ENCODE measurements at regions not wholly inside any gene's neighbourhood (a gene's known extent, or its start where the extent isn't known, plus 50 kb on each side); places are given as distances from the start of the nearest gene placed in this dataset.

- DNase-seq: no peak
Observed at GRCh38 chr13:76038920-76039716, 403.0 kb downstream of the LMO7 start.

- DNase-seq: no peak
Observed at GRCh38 chr13:76036176-76036575, 400.0 kb downstream of the LMO7 start.

DNA sequence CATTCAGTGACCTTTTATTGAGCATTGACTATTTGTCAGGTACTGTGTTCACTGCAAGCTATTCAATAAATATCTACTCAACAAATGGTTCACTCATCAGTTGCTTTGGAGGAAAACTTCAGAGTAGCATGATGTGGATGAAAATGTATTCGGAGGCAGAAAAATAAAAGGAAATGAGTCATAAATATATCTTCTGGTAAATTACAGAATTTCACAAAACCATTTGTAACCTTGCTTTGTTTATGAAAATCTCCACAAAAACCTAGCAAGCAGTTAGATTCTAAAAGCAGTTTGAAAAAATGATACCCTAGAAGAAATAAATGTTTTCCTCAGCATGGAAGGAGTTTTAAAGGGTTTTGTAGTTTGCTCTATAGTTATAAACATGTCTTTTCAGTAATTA lies 399.6 kb downstream of the LMO7 start:
- DNase-seq: no peak

GRCh38 chr13:76029706-76030105 lies 393.6 kb downstream of the LMO7 start:
- no peak for DNase-seq

DNA sequence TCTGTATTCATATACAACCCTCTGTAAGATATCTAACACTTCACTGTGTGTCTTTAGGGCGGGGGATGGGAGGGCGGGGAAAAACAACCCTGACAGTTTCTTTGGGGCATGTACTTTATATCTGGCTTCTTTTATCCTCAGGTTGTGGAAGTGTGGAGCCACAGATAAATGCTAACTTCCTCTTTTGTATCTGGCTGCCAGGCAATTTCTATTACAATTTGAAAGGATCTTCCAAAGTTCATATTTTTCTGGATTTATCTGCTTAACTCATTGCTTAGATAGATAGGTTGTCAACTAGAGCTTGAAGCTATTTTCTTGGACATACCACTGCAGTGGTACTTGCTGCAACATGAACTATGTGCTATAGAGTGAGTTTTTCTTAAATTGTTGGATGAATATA lies 393.0 kb downstream of the LMO7 start:
- DNase-seq: no peak

- no peak for DNase-seq
Observed at GRCh38 chr13:76027131-76027530, 391.0 kb downstream of the LMO7 start.

- no peak for DNase-seq
Observed at GRCh38 chr13:76025392-76025791, 389.3 kb downstream of the LMO7 start.

DNA sequence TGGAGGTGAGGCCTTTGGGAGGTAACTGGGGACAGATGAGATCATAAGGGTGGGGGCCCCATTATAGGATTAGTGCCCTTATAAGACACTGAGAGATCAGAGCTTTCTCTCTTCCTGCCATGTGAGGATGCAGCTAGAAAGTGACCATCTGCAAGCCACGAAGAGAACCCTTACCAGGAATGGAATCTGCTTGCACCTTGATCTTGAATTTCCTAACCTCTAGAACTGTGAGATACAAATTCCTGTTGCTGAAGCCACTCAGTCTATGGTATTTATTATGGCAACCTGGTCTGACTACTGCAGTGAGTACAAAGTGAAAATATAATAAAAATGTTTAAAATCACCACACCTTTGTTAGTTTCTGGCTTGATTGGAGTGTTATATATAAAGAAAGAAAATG lies 388.0 kb downstream of the LMO7 start:
- no peak for DNase-seq

- no peak for DNase-seq
Observed at GRCh38 chr13:76023652-76024051, 387.5 kb downstream of the LMO7 start.

GRCh38 chr13:76020421-76020955 lies 384.4 kb downstream of the LMO7 start:
- no peak for DNase-seq

DNA sequence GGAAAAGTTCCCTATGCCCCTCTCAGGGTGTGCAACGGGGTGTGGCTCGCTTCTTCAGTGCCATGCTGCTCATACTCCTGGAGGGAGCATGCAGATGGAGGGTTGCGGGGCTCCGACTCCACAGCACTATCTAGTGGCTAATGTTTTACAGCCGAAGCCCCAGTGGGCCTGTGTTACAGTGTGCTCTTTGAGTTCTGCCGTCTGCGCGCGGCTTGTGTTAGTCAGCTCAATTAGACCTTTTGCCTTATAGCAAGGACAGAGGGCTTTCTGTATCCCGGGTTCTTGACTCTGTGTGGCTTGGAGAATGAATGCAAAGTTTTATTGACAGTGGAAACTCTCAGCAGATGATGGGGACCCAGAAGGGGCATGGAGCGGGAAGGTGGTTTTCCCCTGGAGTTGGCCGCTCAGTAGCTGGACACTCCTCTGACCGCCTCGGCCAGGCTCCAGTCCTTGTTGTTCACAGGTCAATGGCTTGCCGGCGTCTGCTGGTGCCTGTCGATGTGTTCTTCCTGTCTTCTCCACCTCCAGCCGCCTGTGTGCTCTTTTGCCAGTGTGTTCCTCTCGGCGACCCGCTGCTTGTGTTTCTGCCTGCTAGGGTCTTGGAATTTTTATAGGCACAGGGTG lies 383.4 kb downstream of the LMO7 start:
- no peak for DNase-seq

DNA sequence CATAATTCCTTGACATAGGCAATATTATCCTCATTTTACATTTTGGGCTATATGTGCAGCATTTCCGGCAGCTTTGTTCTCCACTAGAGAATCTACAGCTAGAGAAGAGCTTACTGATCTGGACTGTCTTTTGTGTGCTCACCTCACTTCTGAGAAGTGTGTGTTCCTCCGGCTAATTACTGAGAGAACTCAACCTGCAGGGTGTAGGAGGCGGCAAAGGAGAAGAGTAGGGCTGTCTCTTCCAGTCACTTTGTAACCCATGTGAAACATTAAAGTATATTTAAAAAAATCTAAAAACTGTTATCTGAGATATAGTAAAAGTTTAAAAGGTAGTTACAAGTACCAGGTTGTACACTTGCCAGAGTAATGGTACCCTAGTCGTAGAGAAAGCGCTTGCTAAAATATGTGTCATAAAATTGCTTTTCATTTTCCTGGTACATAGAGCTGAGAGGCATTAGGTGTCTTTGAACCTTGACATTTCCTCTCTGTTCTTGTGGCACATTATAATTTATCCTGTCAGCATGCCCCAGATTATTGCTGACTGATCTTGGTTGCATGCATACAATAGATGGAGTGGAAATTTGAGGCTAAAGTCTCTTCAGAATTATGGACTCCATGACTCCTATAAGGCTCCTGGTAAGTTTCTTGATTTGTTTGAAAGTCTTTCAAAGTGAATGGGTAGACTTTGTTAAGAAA lies 381.9 kb downstream of the LMO7 start:
- DNase-seq: no peak

GRCh38 chr13:76016799-76017400 lies 380.8 kb downstream of the LMO7 start:
- DNase-seq: no peak

GRCh38 chr13:76014406-76015318 lies 378.5 kb downstream of the LMO7 start:
- DNase-seq: no peak

DNA sequence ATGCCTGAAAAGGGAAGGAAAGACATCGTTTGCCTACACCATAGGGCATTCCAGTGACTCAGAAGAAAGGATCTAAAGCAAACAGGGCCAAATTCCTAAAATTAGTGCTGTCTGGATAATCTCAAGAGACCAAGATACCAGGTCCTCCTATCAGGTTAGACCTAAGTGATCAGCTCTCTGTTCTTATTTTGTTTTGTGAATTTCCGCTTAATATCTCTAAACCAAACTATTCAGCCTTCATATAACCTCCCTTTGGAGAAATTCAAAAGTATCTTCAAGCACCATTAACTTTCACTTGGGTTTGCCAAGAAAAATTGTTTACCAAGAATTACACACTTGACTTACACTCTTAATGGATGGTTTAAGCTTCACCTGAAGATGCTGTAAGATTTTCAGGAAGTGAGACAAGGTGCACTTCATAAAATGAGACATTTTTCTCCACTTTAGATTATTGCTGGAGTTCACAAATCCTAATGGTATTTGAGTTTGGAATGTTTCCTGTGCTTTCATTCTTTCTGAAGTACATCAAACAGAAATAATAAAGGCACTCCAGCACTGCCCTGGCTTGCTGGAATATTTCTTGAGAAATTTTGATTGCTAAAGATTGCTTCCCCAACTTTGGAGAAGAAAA lies 376.1 kb downstream of the LMO7 start:
- DNase-seq: no peak

DNA sequence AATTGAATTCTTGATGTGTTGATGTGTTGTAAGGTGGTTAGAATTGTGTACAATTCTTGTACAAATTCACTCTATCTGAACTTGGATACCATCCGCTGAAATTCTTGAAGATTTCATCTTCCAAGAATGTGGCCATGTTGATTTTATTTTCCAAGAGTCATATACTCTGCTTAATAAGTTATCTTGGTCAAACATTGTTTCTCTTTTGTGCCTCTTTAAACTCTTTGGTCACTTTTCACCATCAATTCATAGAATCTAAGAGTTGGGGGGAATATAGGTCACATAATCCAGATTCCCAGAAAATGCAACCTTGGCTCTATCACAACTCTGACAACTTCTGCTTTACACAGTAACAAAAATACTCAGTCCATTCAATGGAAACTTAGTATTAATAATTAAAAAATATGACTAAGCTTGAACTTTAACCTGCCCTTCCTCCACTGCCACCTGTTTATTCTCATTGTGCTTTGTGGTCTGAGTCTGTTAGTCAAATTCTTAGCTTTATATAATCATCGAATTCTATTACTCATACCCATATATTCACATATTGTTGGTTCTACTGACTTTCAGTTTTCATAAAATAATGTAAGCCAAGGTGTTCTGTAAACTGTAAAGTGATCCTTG lies 373.2 kb downstream of the LMO7 start:
- DNase-seq: no peak

- no peak for DNase-seq
Observed at GRCh38 chr13:76004416-76004815, 368.3 kb downstream of the LMO7 start.

- no peak for DNase-seq
Observed at GRCh38 chr13:76000131-76000530, 364.0 kb downstream of the LMO7 start.

- no peak for DNase-seq
Observed at GRCh38 chr13:75996582-75996981, 360.5 kb downstream of the LMO7 start.

GRCh38 chr13:75995966-75996365 lies 359.8 kb downstream of the LMO7 start:
- DNase-seq: no peak

- no peak for DNase-seq
Observed at GRCh38 chr13:75993823-75994222, 357.7 kb downstream of the LMO7 start.
